ENCODE measurements at regions not wholly inside any gene's neighbourhood (a gene's known extent, or its start where the extent isn't known, plus 50 kb on each side); places are given as distances from the start of the nearest gene placed in this dataset.
"Not testable (repeated sequence)": the region's sequence is repeated elsewhere in the genome, so short reads cannot be mapped to it uniquely, and the experiment has no call there.

DNA sequence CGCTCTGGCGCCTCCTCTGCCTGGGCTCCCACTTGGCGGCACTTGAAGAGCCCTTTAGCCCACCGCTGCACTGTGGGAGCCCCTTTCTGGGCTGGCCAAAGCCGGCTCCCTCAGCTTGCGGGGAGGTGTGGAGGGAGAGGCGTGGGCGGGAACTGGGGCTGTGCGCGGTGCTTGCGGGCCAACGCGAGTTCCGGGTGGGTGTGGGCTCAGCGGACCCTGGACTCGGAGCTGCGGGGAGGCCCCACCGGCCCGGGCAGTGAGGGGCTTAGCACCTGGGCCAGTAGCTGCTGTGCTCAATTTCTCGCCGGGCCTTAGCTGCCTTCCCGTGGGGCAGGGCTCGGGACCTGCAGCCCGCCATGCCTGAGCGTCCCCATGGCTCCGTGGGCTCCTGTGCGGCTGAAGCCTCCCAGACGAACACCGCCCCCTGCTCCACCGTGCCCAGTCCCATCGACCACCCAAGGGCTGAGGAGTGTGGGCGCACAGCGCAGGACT is 216.2 kb downstream of the FGFR2 start:
- TF ChIP-seq, protein P1, sequence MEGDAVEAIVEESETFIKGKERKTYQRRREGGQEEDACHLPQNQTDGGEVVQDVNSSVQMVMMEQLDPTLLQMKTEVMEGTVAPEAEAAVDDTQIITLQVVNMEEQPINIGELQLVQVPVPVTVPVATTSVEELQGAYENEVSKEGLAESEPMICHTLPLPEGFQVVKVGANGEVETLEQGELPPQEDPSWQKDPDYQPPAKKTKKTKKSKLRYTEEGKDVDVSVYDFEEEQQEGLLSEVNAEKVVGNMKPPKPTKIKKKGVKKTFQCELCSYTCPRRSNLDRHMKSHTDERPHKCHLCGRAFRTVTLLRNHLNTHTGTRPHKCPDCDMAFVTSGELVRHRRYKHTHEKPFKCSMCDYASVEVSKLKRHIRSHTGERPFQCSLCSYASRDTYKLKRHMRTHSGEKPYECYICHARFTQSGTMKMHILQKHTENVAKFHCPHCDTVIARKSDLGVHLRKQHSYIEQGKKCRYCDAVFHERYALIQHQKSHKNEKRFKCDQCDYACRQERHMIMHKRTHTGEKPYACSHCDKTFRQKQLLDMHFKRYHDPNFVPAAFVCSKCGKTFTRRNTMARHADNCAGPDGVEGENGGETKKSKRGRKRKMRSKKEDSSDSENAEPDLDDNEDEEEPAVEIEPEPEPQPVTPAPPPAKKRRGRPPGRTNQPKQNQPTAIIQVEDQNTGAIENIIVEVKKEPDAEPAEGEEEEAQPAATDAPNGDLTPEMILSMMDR (IDR thresholded peaks at IDR 0.05), result not testable (repeated sequence)
- TF ChIP-seq EZH2 (IDR thresholded peaks at IDR 0.05; ENCODE audit: borderline replicate concordance, insufficient read depth, low read depth, low read length, poor library complexity, severe bottlenecking), result not testable (repeated sequence)

Data from B cell (primary cell).